LNCAP (cell line): ENCODE measurements at regions not wholly inside any gene's neighbourhood (a gene's known extent, or its start where the extent isn't known, plus 50 kb on each side); places are given as distances from the start of the nearest gene placed in this dataset.

Experiments
- CTCF ChIP-seq: fragments of 450-650 bp; IDR thresholded peaks from 2 replicates; pipeline ENCODE4 v1.5.1; 2017; ENCODE audit warnings: mild to moderate bottlenecking

GRCh38 chr15:77557564-77557963, 75.1 kb downstream of the LINGO1 start:
- no peak for TF ChIP-seq CTCF

- TF ChIP-seq CTCF, result no peak
These were observed 75.6 kb downstream of the LINGO1 start for GRCh38 chr15:77557144-77557543.

GRCh38 chr15:77556622-77557021, 76.1 kb downstream of the LINGO1 start:
- TF ChIP-seq CTCF, result no peak

GRCh38 chr15:77555232-77555631, 77.5 kb downstream of the LINGO1 start:
- TF ChIP-seq CTCF, result no peak

- TF ChIP-seq CTCF, result no peak
These were observed 78.2 kb downstream of the LINGO1 start for GRCh38 chr15:77554306-77555080.

- no peak for TF ChIP-seq CTCF
These were observed 79.0 kb downstream of the LINGO1 start for GRCh38 chr15:77553695-77554094.

- TF ChIP-seq CTCF, result no peak
These were observed 79.5 kb downstream of the LINGO1 start for GRCh38 chr15:77553257-77553656.

GRCh38 chr15:77552066-77552465, 80.6 kb downstream of the LINGO1 start:
- no peak for TF ChIP-seq CTCF
